Karpas-422 (cell line): ENCODE measurements at regions not wholly inside any gene's neighbourhood (a gene's known extent, or its start where the extent isn't known, plus 50 kb on each side); places are given as distances from the start of the nearest gene placed in this dataset.

Experiments
- DNase-seq: peaks from one replicate; pipeline ENCODE4 v3.0.0-alpha.2; 2015
- H2AFZ ChIP-seq: fragments of 200-600 bp; sonication (generic); 2 replicates; pipeline ENCODE4 v1.6.1; 2014; ENCODE audit warnings: antibody characterized with exemption, low read length, mixed read lengths
- H3K27ac ChIP-seq: fragments of 200-600 bp; sonication (generic); 2 replicates; pipeline ENCODE4 v1.5.1; 2014; ENCODE audit warnings: mild to moderate bottlenecking, low read length, moderate library complexity
- H3K27me3 ChIP-seq: fragments of 200-600 bp; sonication (generic); 2 replicates; pipeline ENCODE4 v1.6.1; 2014; ENCODE audit warnings: low read length, mixed read lengths
- H3K36me3 ChIP-seq: fragments of 200-600 bp; sonication (generic); 2 replicates; pipeline ENCODE4 v1.6.1; 2014; ENCODE audit warnings: low read length, mixed read lengths; ENCODE audit not compliant: insufficient read depth
- H3K4me1 ChIP-seq: fragments of 200-600 bp; sonication (generic); 2 replicates; pipeline ENCODE4 v1.6.1; 2014; ENCODE audit warnings: mild to moderate bottlenecking, low read length, mixed read lengths
- H3K4me2 ChIP-seq: fragments of 200-600 bp; sonication (generic); 2 replicates; pipeline ENCODE4 v1.6.1; 2014; ENCODE audit warnings: low read length, low read depth, mild to moderate bottlenecking; ENCODE audit not compliant: poor library complexity, severe bottlenecking
- H3K4me3 ChIP-seq: fragments of 200-600 bp; sonication (generic); 2 replicates; pipeline ENCODE4 v1.5.1; 2014; ENCODE audit warnings: mild to moderate bottlenecking, antibody characterized with exemption, low read length, mixed read lengths
- H3K79me2 ChIP-seq: fragments of 200-600 bp; sonication (generic); 2 replicates; pipeline ENCODE4 v1.6.1; 2014; ENCODE audit warnings: mild to moderate bottlenecking, low read length, mixed read lengths
- H3K9ac ChIP-seq: fragments of 200-600 bp; sonication (generic); 2 replicates; pipeline ENCODE4 v1.6.0; 2014; ENCODE audit warnings: low read length
- H3K9me2 ChIP-seq: fragments of 200-600 bp; sonication (generic), shearing (Covaris generic); replicated peaks from 2 replicates; pipeline ENCODE4 v1.6.0; 2014; ENCODE audit warnings: mild to moderate bottlenecking, low read length, moderate library complexity; ENCODE audit not compliant: insufficient read depth
- H3K9me3 ChIP-seq: fragments of 300-700, 200-600 bp; sonication (generic); 2 replicates; pipeline ENCODE4 v1.6.1; 2014; ENCODE audit warnings: low read length, mixed read lengths
- H4K20me1 ChIP-seq: fragments of 200-600 bp; sonication (generic); 2 replicates; pipeline ENCODE4 v1.6.1; 2014; ENCODE audit warnings: mild to moderate bottlenecking, antibody characterized with exemption, low read length, low read depth; ENCODE audit not compliant: insufficient read depth

- no peaks in the 10 kb centered on the region for H3K79me2 ChIP-seq
- H3K4me3 ChIP-seq = no peak overlapping the region
- DNase-seq = no peak
- H3K4me2 ChIP-seq = no peak overlapping the region
- no peaks in the 10 kb centered on the region for H4K20me1 ChIP-seq
- H3K9ac ChIP-seq = no peak overlapping the region
- H2AFZ ChIP-seq = no peak overlapping the region
- no peaks in the 10 kb centered on the region for H3K4me1 ChIP-seq
- no peaks in the 10 kb centered on the region for H3K27me3 ChIP-seq
- H3K9me2 ChIP-seq = no peaks in the 10 kb centered on the region
- no peaks in the 10 kb centered on the region for H3K36me3 ChIP-seq
- no peaks in the 10 kb centered on the region for H3K9me3 ChIP-seq
- no peak overlapping the region for H3K27ac ChIP-seq
These were observed 640.9 kb upstream of the SETBP1 start for GRCh38 chr18:44039826-44040225.

- H4K20me1 ChIP-seq = no peaks in the 10 kb centered on the region
- no peaks in the 10 kb centered on the region for H3K4me1 ChIP-seq
- no peak overlapping the region for H3K9ac ChIP-seq
- no peaks in the 10 kb centered on the region for H3K79me2 ChIP-seq
- no peak overlapping the region for H3K4me3 ChIP-seq
- no peak overlapping the region for H3K27ac ChIP-seq
- DNase-seq = no peak
- no peaks in the 10 kb centered on the region for H3K9me3 ChIP-seq
- no peaks in the 10 kb centered on the region for H3K9me2 ChIP-seq
- no peaks in the 10 kb centered on the region for H3K27me3 ChIP-seq
- H2AFZ ChIP-seq = no peak overlapping the region
- no peaks in the 10 kb centered on the region for H3K36me3 ChIP-seq
- no peak overlapping the region for H3K4me2 ChIP-seq
These were observed 639.1 kb upstream of the SETBP1 start for GRCh38 chr18:44041553-44041952.

- Histone ChIP-seq H4K20me1 (no peaks in the 10 kb centered on the region), H3K4me2 (no peak overlapping the region), H3K9me2 (no peaks in the 10 kb centered on the region), H3K4me3 (no peak overlapping the region), H3K36me3 (no peaks in the 10 kb centered on the region), H3K27me3 (no peaks in the 10 kb centered on the region), H3K27ac (no peak overlapping the region), H3K79me2 (no peaks in the 10 kb centered on the region), H3K9ac (no peak overlapping the region), H3K4me1 (no peaks in the 10 kb centered on the region), H3K9me3 (no peaks in the 10 kb centered on the region), H2AFZ (no peak overlapping the region)
- DNase-seq = no peak
These were observed 638.7 kb upstream of the SETBP1 start for GRCh38 chr18:44041961-44042360.

GRCh38 chr18:44046376-44046975 is 634.2 kb upstream of the SETBP1 start:
- no peak for DNase-seq
- H3K9me2 ChIP-seq = no peaks in the 10 kb centered on the region
- H3K79me2 ChIP-seq = no peaks in the 10 kb centered on the region
- no peaks in the 10 kb centered on the region for H3K36me3 ChIP-seq
- H3K4me1 ChIP-seq = no peaks in the 10 kb centered on the region
- H3K9ac ChIP-seq = no peak overlapping the region
- H3K4me2 ChIP-seq = no peak overlapping the region
- no peak overlapping the region for H2AFZ ChIP-seq
- H3K9me3 ChIP-seq = no peaks in the 10 kb centered on the region
- H3K27ac ChIP-seq = no peak overlapping the region
- H4K20me1 ChIP-seq = no peaks in the 10 kb centered on the region
- no peak overlapping the region for H3K4me3 ChIP-seq
- H3K27me3 ChIP-seq = no peaks in the 10 kb centered on the region

GRCh38 chr18:44047585-44047984 is 633.1 kb upstream of the SETBP1 start:
- no peak overlapping the region for H3K4me2 ChIP-seq
- H3K4me3 ChIP-seq = no peak overlapping the region
- H3K36me3 ChIP-seq = no peaks in the 10 kb centered on the region
- H3K79me2 ChIP-seq = no peaks in the 10 kb centered on the region
- H3K27ac ChIP-seq = no peak overlapping the region
- no peak for DNase-seq
- H3K9me3 ChIP-seq = no peaks in the 10 kb centered on the region
- no peaks in the 10 kb centered on the region for H3K9me2 ChIP-seq
- H3K9ac ChIP-seq = no peak overlapping the region
- H4K20me1 ChIP-seq = no peaks in the 10 kb centered on the region
- H3K4me1 ChIP-seq = no peaks in the 10 kb centered on the region
- H2AFZ ChIP-seq = no peak overlapping the region
- H3K27me3 ChIP-seq = no peaks in the 10 kb centered on the region

- Histone ChIP-seq H3K27ac (no peak overlapping the region), H3K4me1 (no peaks in the 10 kb centered on the region), H3K9ac (no peak overlapping the region), H3K79me2 (no peaks in the 10 kb centered on the region), H4K20me1 (no peaks in the 10 kb centered on the region), H3K4me2 (no peak overlapping the region), H3K36me3 (no peaks in the 10 kb centered on the region), H3K4me3 (no peak overlapping the region), H3K27me3 (no peaks in the 10 kb centered on the region), H2AFZ (no peak overlapping the region), H3K9me2 (no peaks in the 10 kb centered on the region), H3K9me3 (no peaks in the 10 kb centered on the region)
- DNase-seq = no peak
These were observed 632.3 kb upstream of the SETBP1 start for GRCh38 chr18:44048435-44048834.

GRCh38 chr18:44048846-44049245 is 631.8 kb upstream of the SETBP1 start:
- Histone ChIP-seq H3K79me2 (no peaks in the 10 kb centered on the region), H3K9me3 (no peaks in the 10 kb centered on the region), H3K27me3 (no peaks in the 10 kb centered on the region), H2AFZ (no peak overlapping the region), H3K4me2 (no peak overlapping the region), H4K20me1 (no peaks in the 10 kb centered on the region), H3K9ac (no peak overlapping the region), H3K27ac (no peak overlapping the region), H3K36me3 (no peaks in the 10 kb centered on the region), H3K9me2 (no peaks in the 10 kb centered on the region), H3K4me3 (no peak overlapping the region), H3K4me1 (no peaks in the 10 kb centered on the region)
- DNase-seq = no peak

- Histone ChIP-seq H3K79me2 (no peaks in the 10 kb centered on the region), H3K27ac (no peak overlapping the region), H3K27me3 (no peaks in the 10 kb centered on the region), H3K4me3 (no peak overlapping the region), H3K4me2 (no peak overlapping the region), H4K20me1 (no peaks in the 10 kb centered on the region), H3K9ac (no peak overlapping the region), H3K4me1 (no peaks in the 10 kb centered on the region), H3K9me2 (no peaks in the 10 kb centered on the region), H3K9me3 (peaks cover 2% of the 10 kb centered on the region; the same call in 1 of the 2 replicates), H2AFZ (no peak overlapping the region), H3K36me3 (no peaks in the 10 kb centered on the region)
- DNase-seq = no peak
These were observed 629.7 kb upstream of the SETBP1 start for GRCh38 chr18:44051026-44051425.

- no peak overlapping the region for H3K27ac ChIP-seq
- H3K79me2 ChIP-seq = no peaks in the 10 kb centered on the region
- H3K9me2 ChIP-seq = no peaks in the 10 kb centered on the region
- H3K4me2 ChIP-seq = no peak overlapping the region
- H3K9me3 ChIP-seq = peaks cover 2% of the 10 kb centered on the region; the same call in 1 of the 2 replicates
- H3K9ac ChIP-seq = no peak overlapping the region
- no peak overlapping the region for H3K4me3 ChIP-seq
- H3K4me1 ChIP-seq = no peaks in the 10 kb centered on the region
- no peak overlapping the region for H2AFZ ChIP-seq
- H4K20me1 ChIP-seq = no peaks in the 10 kb centered on the region
- no peak for DNase-seq
- no peaks in the 10 kb centered on the region for H3K27me3 ChIP-seq
- no peaks in the 10 kb centered on the region for H3K36me3 ChIP-seq
These were observed 626.2 kb upstream of the SETBP1 start for GRCh38 chr18:44054514-44054913.
